ENCODE measurements at regions not wholly inside any gene's neighbourhood (a gene's known extent, or its start where the extent isn't known, plus 50 kb on each side); places are given as distances from the start of the nearest gene placed in this dataset.

DNA sequence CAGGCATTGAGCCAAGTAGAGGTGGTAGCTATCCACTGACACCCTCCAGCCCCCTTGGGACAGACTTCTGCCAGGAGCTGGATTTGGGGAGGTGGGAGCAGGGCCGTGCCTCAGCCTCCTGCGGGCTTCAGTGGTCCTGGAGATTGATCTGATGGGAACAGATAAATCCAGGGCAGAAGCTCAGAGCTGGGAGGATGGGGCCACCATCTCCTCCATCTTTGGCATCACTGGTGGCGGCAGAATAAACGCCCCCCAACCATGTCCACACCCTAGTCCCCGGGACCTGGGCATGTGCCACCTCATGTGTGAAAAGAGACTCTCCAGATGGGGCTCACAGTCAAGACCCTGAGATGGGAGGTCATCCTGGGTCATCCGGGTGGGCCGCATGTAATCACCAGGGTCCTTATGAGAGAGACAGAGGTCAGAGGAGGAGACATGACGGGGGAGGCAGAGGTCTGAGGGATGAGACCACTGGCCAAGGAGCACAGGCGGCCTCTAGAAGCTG is 209.6 kb upstream of the RTL1 start:
- TF ChIP-seq, protein P1, sequence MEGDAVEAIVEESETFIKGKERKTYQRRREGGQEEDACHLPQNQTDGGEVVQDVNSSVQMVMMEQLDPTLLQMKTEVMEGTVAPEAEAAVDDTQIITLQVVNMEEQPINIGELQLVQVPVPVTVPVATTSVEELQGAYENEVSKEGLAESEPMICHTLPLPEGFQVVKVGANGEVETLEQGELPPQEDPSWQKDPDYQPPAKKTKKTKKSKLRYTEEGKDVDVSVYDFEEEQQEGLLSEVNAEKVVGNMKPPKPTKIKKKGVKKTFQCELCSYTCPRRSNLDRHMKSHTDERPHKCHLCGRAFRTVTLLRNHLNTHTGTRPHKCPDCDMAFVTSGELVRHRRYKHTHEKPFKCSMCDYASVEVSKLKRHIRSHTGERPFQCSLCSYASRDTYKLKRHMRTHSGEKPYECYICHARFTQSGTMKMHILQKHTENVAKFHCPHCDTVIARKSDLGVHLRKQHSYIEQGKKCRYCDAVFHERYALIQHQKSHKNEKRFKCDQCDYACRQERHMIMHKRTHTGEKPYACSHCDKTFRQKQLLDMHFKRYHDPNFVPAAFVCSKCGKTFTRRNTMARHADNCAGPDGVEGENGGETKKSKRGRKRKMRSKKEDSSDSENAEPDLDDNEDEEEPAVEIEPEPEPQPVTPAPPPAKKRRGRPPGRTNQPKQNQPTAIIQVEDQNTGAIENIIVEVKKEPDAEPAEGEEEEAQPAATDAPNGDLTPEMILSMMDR (conservative IDR thresholded peaks at IDR 0.05; ENCODE audit: low read depth, low read length): no peak
- no peak for TF ChIP-seq EZH2 (IDR thresholded peaks at IDR 0.05; ENCODE audit: borderline replicate concordance, low read depth, low read length, poor library complexity, severe bottlenecking)

All from A673 (cell line).